ENCODE measurements at regions not wholly inside any gene's neighbourhood (a gene's known extent, or its start where the extent isn't known, plus 50 kb on each side); places are given as distances from the start of the nearest gene placed in this dataset.

DNA sequence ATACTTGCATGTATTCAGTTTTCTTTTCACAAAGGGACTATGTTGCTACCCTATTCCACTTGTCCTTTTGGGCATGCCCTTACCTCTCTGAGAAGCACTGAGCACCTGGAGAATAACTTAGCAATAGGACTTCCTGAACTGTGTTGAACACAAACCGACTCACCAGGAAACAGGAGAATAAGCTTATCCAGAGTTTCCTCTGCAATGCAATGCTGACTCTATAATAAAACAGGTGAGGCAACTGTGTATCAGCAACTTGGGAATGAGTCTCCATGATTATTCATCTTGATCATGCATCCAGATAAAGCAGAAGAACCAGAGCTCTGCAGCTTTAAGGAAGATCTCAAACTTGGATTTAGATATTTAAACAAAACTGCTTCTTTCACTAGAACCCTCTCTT is 806.5 kb downstream of the IGSF11 start:
- Histone ChIP-seq H3K79me1 (ENCODE audit: low read length) (no peaks in the 10 kb centered on the region), H3K18ac (ENCODE audit: low read length) (no peak overlapping the region), H4K5ac (ENCODE audit: low read length) (no peak overlapping the region), H3K27me3 (ENCODE audit: insufficient read depth, low read length, poor library complexity) (no peaks in the 10 kb centered on the region), H3K56ac (ENCODE audit: low read length) (no peak overlapping the region), H3K4me1 (ENCODE audit: control insufficient read depth, low read depth, low read length) (no peaks in the 10 kb centered on the region), H3K4me2 (ENCODE audit: low read length) (no peak overlapping the region), H3K4ac (ENCODE audit: low read depth, low read length) (no peak overlapping the region), H3K79me2 (ENCODE audit: control insufficient read depth, insufficient read depth, low read length) (no peaks in the 10 kb centered on the region), H3K23ac (ENCODE audit: low read length) (no peak overlapping the region), H3K27ac (ENCODE audit: low read depth, low read length) (no peak overlapping the region), H3K9ac (ENCODE audit: low read length) (no peak overlapping the region), H3K36me3 (ENCODE audit: control insufficient read depth, insufficient read depth, low read length) (no peaks in the 10 kb centered on the region), H2BK15ac (replicated peaks; ENCODE audit: low read depth) (no peak overlapping the region), H3K4me3 (ENCODE audit: low read length) (no peak overlapping the region), H2AK5ac (ENCODE audit: low read length) (no peak overlapping the region), H2BK5ac (ENCODE audit: low read length) (no peak overlapping the region), H2BK120ac (ENCODE audit: low read depth, low read length) (no peak overlapping the region), H4K8ac (ENCODE audit: low read depth, low read length) (no peak overlapping the region)
- WGBS (ENCODE audit: extremely low coverage, insufficient coverage, low lambda C conversion rate): no CpG with 5 or more reads among the region's 1 CpG
- DNase-seq: no peak

DNA sequence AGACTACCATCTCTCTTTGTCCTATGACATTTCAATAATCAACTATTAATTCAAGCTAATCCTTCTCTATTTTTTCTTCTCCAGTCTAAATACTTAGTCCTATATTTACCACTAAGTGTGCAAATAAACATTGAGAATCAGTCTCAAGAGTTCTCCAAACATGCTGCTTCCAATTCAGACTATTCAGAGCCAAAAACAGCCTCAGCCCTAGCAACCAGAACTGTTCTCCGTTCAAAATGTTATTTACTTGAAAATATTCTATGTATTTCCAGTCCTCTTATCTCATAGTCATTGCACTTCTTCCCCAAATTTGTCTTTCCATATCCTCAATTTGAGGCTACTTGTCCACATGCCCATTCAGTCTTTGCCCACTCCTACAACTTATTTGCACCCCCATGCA is 805.5 kb downstream of the IGSF11 start:
- Histone ChIP-seq H2AK5ac (ENCODE audit: low read length) (no peak overlapping the region), H3K9ac (ENCODE audit: low read length) (no peak overlapping the region), H4K8ac (ENCODE audit: low read depth, low read length) (no peak overlapping the region), H2BK120ac (ENCODE audit: low read depth, low read length) (no peak overlapping the region), H2BK5ac (ENCODE audit: low read length) (no peak overlapping the region), H3K18ac (ENCODE audit: low read length) (no peak overlapping the region), H3K56ac (ENCODE audit: low read length) (no peak overlapping the region), H3K79me1 (ENCODE audit: low read length) (no peaks in the 10 kb centered on the region), H3K36me3 (ENCODE audit: control insufficient read depth, insufficient read depth, low read length) (no peaks in the 10 kb centered on the region), H3K4me2 (ENCODE audit: low read length) (no peak overlapping the region), H4K5ac (ENCODE audit: low read length) (no peak overlapping the region), H2BK15ac (replicated peaks; ENCODE audit: low read depth) (no peak overlapping the region), H3K27me3 (ENCODE audit: insufficient read depth, low read length, poor library complexity) (no peaks in the 10 kb centered on the region), H3K23ac (ENCODE audit: low read length) (no peak overlapping the region), H3K4ac (ENCODE audit: low read depth, low read length) (no peak overlapping the region), H3K79me2 (ENCODE audit: control insufficient read depth, insufficient read depth, low read length) (no peaks in the 10 kb centered on the region), H3K27ac (ENCODE audit: low read depth, low read length) (no peak overlapping the region), H3K4me1 (ENCODE audit: control insufficient read depth, low read depth, low read length) (no peaks in the 10 kb centered on the region), H3K4me3 (ENCODE audit: low read length) (no peak overlapping the region)
- no CpG with 5 or more reads among the region's 1 CpG for WGBS (ENCODE audit: extremely low coverage, insufficient coverage, low lambda C conversion rate)
- no peak for DNase-seq

DNA sequence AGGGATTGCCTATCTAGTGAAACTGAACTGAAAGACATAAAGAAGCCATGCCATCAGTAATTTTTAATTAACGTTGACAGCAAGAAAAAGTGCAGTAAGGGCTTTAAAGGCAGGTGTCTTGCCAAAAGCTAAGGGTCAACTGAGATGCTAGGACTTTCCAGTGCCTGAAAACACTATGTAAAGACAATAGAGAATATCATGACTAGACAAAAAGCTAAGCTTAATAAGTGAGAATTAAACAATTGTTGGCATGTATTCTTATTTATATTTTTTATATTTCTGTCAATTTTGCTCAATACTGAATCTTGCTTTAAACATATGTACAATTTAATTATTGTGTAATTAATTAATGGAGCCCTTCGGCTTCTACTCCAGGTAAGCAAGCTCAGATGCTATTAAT is 803.1 kb downstream of the IGSF11 start:
- Histone ChIP-seq H3K4me1 (ENCODE audit: control insufficient read depth, low read depth, low read length) (no peaks in the 10 kb centered on the region), H4K5ac (ENCODE audit: low read length) (no peak overlapping the region), H2BK5ac (ENCODE audit: low read length) (no peak overlapping the region), H3K79me2 (ENCODE audit: control insufficient read depth, insufficient read depth, low read length) (no peaks in the 10 kb centered on the region), H3K56ac (ENCODE audit: low read length) (no peak overlapping the region), H2BK120ac (ENCODE audit: low read depth, low read length) (no peak overlapping the region), H3K36me3 (ENCODE audit: control insufficient read depth, insufficient read depth, low read length) (no peaks in the 10 kb centered on the region), H3K18ac (ENCODE audit: low read length) (no peak overlapping the region), H2AK5ac (ENCODE audit: low read length) (no peak overlapping the region), H3K27ac (ENCODE audit: low read depth, low read length) (no peak overlapping the region), H2BK15ac (replicated peaks; ENCODE audit: low read depth) (no peak overlapping the region), H3K4ac (ENCODE audit: low read depth, low read length) (no peak overlapping the region), H3K4me3 (ENCODE audit: low read length) (no peak overlapping the region), H3K79me1 (ENCODE audit: low read length) (no peaks in the 10 kb centered on the region), H4K8ac (ENCODE audit: low read depth, low read length) (no peak overlapping the region), H3K27me3 (ENCODE audit: insufficient read depth, low read length, poor library complexity) (no peaks in the 10 kb centered on the region), H3K4me2 (ENCODE audit: low read length) (no peak overlapping the region), H3K23ac (ENCODE audit: low read length) (no peak overlapping the region), H3K9ac (ENCODE audit: low read length) (no peak overlapping the region)
- no peak for DNase-seq
- WGBS (ENCODE audit: extremely low coverage, insufficient coverage, low lambda C conversion rate): no CpG with 5 or more reads among the region's 2 CpGs

DNA sequence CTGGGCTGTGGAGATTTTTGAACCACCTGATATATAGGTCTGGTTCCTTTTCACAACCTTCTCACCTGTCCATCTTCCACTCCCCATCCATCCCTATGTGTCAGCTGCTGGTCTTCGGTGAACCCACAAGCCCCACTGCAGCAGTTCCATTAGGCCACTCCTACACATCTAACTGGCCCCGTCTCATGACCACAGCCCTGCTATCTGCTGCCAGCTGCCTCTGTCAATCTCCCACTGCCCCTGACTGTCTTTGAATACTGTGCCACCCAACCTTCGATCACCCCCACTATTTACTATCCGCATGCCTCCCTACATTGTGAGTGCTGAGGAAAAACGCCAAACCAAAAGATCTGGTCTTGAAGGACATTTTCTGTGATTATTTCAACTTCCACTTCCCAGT is 795.4 kb downstream of the IGSF11 start:
- no peak overlapping the region for H3K18ac ChIP-seq (ENCODE audit: low read length)
- H3K4ac ChIP-seq (ENCODE audit: low read depth, low read length): no peak overlapping the region
- no peak overlapping the region for H3K4me3 ChIP-seq (ENCODE audit: low read length)
- no peaks in the 10 kb centered on the region for H3K36me3 ChIP-seq (ENCODE audit: control insufficient read depth, insufficient read depth, low read length)
- no peak overlapping the region for H2BK120ac ChIP-seq (ENCODE audit: low read depth, low read length)
- no peak overlapping the region for H2BK5ac ChIP-seq (ENCODE audit: low read length)
- no peak overlapping the region for H3K27ac ChIP-seq (ENCODE audit: low read depth, low read length)
- no peak overlapping the region for H3K23ac ChIP-seq (ENCODE audit: low read length)
- H3K9ac ChIP-seq (ENCODE audit: low read length): no peak overlapping the region
- H2AK5ac ChIP-seq (ENCODE audit: low read length): no peak overlapping the region
- H2BK15ac ChIP-seq (replicated peaks; ENCODE audit: low read depth): no peak overlapping the region
- no peak overlapping the region for H4K8ac ChIP-seq (ENCODE audit: low read depth, low read length)
- no peaks in the 10 kb centered on the region for H3K27me3 ChIP-seq (ENCODE audit: insufficient read depth, low read length, poor library complexity)
- H3K79me2 ChIP-seq (ENCODE audit: control insufficient read depth, insufficient read depth, low read length): no peaks in the 10 kb centered on the region
- no peaks in the 10 kb centered on the region for H3K79me1 ChIP-seq (ENCODE audit: low read length)
- no peak overlapping the region for H4K5ac ChIP-seq (ENCODE audit: low read length)
- no peak overlapping the region for H3K4me2 ChIP-seq (ENCODE audit: low read length)
- no peak overlapping the region for H3K56ac ChIP-seq (ENCODE audit: low read length)
- no peak for DNase-seq
- no CpG with 5 or more reads among the region's 5 CpGs for WGBS (ENCODE audit: extremely low coverage, insufficient coverage, low lambda C conversion rate)
- no peaks in the 10 kb centered on the region for H3K4me1 ChIP-seq (ENCODE audit: control insufficient read depth, low read depth, low read length)

DNA sequence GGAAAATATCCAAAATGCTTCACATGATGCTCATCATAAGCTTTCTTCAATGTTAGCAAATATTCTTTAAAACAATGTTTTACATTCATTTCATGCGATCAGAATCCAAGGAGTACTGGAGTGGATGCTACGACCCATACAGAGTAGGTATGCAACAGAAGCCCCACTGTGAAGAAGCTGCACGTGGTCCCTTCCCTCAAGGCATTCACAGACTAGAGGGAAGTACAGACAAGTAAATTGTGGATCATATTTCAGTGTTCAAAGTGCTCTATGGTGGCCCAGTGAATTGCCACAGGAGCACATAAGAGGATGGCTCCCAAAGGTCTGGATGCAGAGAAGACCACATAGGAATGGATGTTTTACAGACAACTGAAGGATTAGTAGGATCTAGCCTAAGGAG is 789.9 kb downstream of the IGSF11 start:
- H3K4me1 ChIP-seq (ENCODE audit: control insufficient read depth, low read depth, low read length): no peaks in the 10 kb centered on the region
- H3K79me1 ChIP-seq (ENCODE audit: low read length): no peaks in the 10 kb centered on the region
- no peaks in the 10 kb centered on the region for H3K36me3 ChIP-seq (ENCODE audit: control insufficient read depth, insufficient read depth, low read length)
- no peak overlapping the region for H3K9ac ChIP-seq (ENCODE audit: low read length)
- H3K4me2 ChIP-seq (ENCODE audit: low read length): no peak overlapping the region
- no peak overlapping the region for H4K8ac ChIP-seq (ENCODE audit: low read depth, low read length)
- DNase-seq: no peak
- no peak overlapping the region for H3K23ac ChIP-seq (ENCODE audit: low read length)
- H3K4ac ChIP-seq (ENCODE audit: low read depth, low read length): no peak overlapping the region
- H3K56ac ChIP-seq (ENCODE audit: low read length): no peak overlapping the region
- no peak overlapping the region for H2AK5ac ChIP-seq (ENCODE audit: low read length)
- H2BK5ac ChIP-seq (ENCODE audit: low read length): no peak overlapping the region
- H3K27me3 ChIP-seq (ENCODE audit: insufficient read depth, low read length, poor library complexity): no peaks in the 10 kb centered on the region
- no peaks in the 10 kb centered on the region for H3K79me2 ChIP-seq (ENCODE audit: control insufficient read depth, insufficient read depth, low read length)
- H3K4me3 ChIP-seq (ENCODE audit: low read length): no peak overlapping the region
- WGBS (ENCODE audit: extremely low coverage, insufficient coverage, low lambda C conversion rate): no CpG with 5 or more reads among the region's 3 CpGs
- no peak overlapping the region for H3K27ac ChIP-seq (ENCODE audit: low read depth, low read length)
- no peak overlapping the region for H2BK15ac ChIP-seq (replicated peaks; ENCODE audit: low read depth)
- H3K18ac ChIP-seq (ENCODE audit: low read length): no peak overlapping the region
- no peak overlapping the region for H2BK120ac ChIP-seq (ENCODE audit: low read depth, low read length)
- H4K5ac ChIP-seq (ENCODE audit: low read length): no peak overlapping the region

DNA sequence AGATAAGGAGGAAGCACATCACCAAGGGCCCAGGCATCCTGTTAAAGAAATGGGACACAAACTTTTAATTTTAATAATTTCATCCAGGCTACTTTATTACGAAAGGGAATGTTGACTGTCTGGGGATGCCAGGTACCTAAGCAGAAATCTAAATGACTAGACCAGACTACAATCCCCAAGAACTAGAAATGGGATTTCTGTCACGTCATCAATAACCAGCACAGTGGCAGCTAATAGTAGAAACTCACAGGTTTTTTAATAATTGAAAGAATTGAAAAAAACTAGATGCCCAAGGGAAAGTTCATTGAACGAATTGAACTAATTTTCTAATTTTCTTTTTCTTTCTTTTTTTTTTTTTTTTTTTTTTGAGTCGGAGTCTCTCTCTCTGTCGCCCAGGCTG is 789.3 kb downstream of the IGSF11 start:
- no peaks in the 10 kb centered on the region for H3K27me3 ChIP-seq (ENCODE audit: insufficient read depth, low read length, poor library complexity)
- no CpG with 5 or more reads among the region's 5 CpGs for WGBS (ENCODE audit: extremely low coverage, insufficient coverage, low lambda C conversion rate)
- no peaks in the 10 kb centered on the region for H3K4me1 ChIP-seq (ENCODE audit: control insufficient read depth, low read depth, low read length)
- no peak overlapping the region for H3K4me3 ChIP-seq (ENCODE audit: low read length)
- H3K56ac ChIP-seq (ENCODE audit: low read length): no peak overlapping the region
- H3K79me2 ChIP-seq (ENCODE audit: control insufficient read depth, insufficient read depth, low read length): no peaks in the 10 kb centered on the region
- DNase-seq: no peak
- H2BK5ac ChIP-seq (ENCODE audit: low read length): no peak overlapping the region
- H2BK15ac ChIP-seq (replicated peaks; ENCODE audit: low read depth): no peak overlapping the region
- no peaks in the 10 kb centered on the region for H3K79me1 ChIP-seq (ENCODE audit: low read length)
- H2AK5ac ChIP-seq (ENCODE audit: low read length): no peak overlapping the region
- H3K18ac ChIP-seq (ENCODE audit: low read length): no peak overlapping the region
- no peak overlapping the region for H3K9ac ChIP-seq (ENCODE audit: low read length)
- H3K23ac ChIP-seq (ENCODE audit: low read length): no peak overlapping the region
- no peak overlapping the region for H4K5ac ChIP-seq (ENCODE audit: low read length)
- H3K27ac ChIP-seq (ENCODE audit: low read depth, low read length): no peak overlapping the region
- H3K4me2 ChIP-seq (ENCODE audit: low read length): no peak overlapping the region
- no peaks in the 10 kb centered on the region for H3K36me3 ChIP-seq (ENCODE audit: control insufficient read depth, insufficient read depth, low read length)
- H2BK120ac ChIP-seq (ENCODE audit: low read depth, low read length): no peak overlapping the region
- H3K4ac ChIP-seq (ENCODE audit: low read depth, low read length): no peak overlapping the region
- H4K8ac ChIP-seq (ENCODE audit: low read depth, low read length): no peak overlapping the region

Measured in mesendoderm (in vitro differentiated cells).